ENCODE measurements at regions not wholly inside any gene's neighbourhood (a gene's known extent, or its start where the extent isn't known, plus 50 kb on each side); places are given as distances from the start of the nearest gene placed in this dataset.

DNA sequence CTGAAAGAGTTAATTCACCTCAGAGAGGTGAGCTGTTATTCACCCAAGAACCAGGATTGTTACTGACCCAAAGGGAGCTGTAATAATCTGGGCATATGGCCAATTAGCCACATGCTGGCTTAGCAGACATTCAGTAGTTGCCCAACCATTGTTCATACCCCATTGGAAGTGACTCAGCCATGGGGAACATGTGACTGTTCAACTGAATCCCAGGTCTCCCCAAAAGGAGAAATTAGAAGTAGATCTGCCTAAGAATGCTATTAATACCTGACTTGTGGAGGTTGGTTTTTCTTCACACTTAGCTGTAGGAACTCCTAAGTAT lies 272.6 kb upstream of the UBE2E3 start:
- intact Hi-C loops (cut with DNase I; ENCODE audit: low total_unique reads): no loop called here
- TF ChIP-seq CTCF (IDR thresholded peaks at IDR 0.05) (no peak), POLR2A (IDR thresholded peaks at IDR 0.05) (no peak)
- Histone ChIP-seq H3K36me3 (no peaks in the 10 kb centered on the region), H3K9me3 (no peaks in the 10 kb centered on the region), H3K4me1 (no peaks in the 10 kb centered on the region), H3K4me3 (no peak overlapping the region), H3K27me3 (no peaks in the 10 kb centered on the region), H3K27ac (no peak overlapping the region)
- DNase-seq: no peak

DNA sequence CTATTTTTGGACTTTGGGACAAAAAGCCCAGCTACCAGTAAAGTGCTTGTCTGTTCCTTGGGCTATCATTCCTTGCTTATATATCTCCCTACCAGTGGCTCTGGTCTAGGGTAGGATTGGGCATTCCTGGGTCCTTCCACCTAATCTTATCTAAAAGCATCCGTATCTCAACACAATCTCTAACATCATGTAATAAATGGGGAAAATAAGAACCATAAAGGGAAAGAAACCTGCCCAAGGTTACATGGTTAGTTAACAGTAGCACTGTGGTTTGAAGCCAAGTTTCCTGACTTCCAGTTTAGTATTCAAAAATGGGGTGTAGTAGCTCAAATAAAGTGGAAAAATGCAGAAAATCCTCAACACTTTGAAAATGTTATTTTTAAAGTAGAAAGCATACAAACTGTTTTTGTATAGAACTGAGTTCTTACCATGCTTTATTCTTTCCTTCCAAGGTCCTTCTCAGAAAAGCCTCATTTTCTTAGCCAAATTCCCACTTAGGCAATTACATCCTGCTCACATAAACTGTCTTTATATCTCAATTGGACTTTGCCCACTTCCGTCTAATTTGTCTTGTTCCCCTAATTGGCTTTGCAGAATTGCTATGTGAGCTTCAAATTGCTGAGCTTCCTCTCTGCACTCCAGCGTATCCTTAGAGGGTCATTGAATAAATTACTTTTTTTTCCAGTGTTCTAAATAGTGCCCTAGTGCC lies 273.1 kb upstream of the UBE2E3 start:
- Histone ChIP-seq H3K9me3 (no peaks in the 10 kb centered on the region), H3K4me1 (no peaks in the 10 kb centered on the region), H3K36me3 (no peaks in the 10 kb centered on the region), H3K27ac (no peak overlapping the region), H3K4me3 (no peak overlapping the region), H3K27me3 (no peaks in the 10 kb centered on the region)
- intact Hi-C loops (cut with DNase I; ENCODE audit: low total_unique reads): no loop called here
- TF ChIP-seq CTCF (IDR thresholded peaks at IDR 0.05): no peak
- DNase-seq: no peak

- no peaks in the 10 kb centered on the region for H3K4me1 ChIP-seq
- H3K4me3 ChIP-seq: no peak overlapping the region
- no peak for TF ChIP-seq CTCF (IDR thresholded peaks at IDR 0.05)
- no peak for TF ChIP-seq POLR2A (IDR thresholded peaks at IDR 0.05)
- intact Hi-C loops (cut with DNase I; ENCODE audit: low total_unique reads): no loop called here
- no peaks in the 10 kb centered on the region for H3K27me3 ChIP-seq
- no peak for DNase-seq
- no peaks in the 10 kb centered on the region for H3K9me3 ChIP-seq
- no peaks in the 10 kb centered on the region for H3K36me3 ChIP-seq
- H3K27ac ChIP-seq: no peak overlapping the region
Measured at GRCh38 chr2:180706694-180707093, 273.7 kb upstream of the UBE2E3 start.

GRCh38 chr2:180705551-180705950 lies 274.9 kb upstream of the UBE2E3 start:
- intact Hi-C loops (cut with DNase I; ENCODE audit: low total_unique reads): no loop called here
- Histone ChIP-seq H3K4me3 (no peak overlapping the region), H3K27me3 (no peaks in the 10 kb centered on the region), H3K4me1 (no peaks in the 10 kb centered on the region), H3K36me3 (no peaks in the 10 kb centered on the region), H3K9me3 (no peaks in the 10 kb centered on the region), H3K27ac (no peak overlapping the region)
- DNase-seq: no peak
- TF ChIP-seq POLR2A (IDR thresholded peaks at IDR 0.05) (no peak), CTCF (IDR thresholded peaks at IDR 0.05) (no peak)

GRCh38 chr2:180705122-180705521 lies 275.3 kb upstream of the UBE2E3 start:
- no peaks in the 10 kb centered on the region for H3K27me3 ChIP-seq
- no peak overlapping the region for H3K4me3 ChIP-seq
- intact Hi-C loops (cut with DNase I; ENCODE audit: low total_unique reads): no loop called here
- no peaks in the 10 kb centered on the region for H3K9me3 ChIP-seq
- DNase-seq: no peak
- H3K36me3 ChIP-seq: no peaks in the 10 kb centered on the region
- TF ChIP-seq CTCF (IDR thresholded peaks at IDR 0.05) (no peak), POLR2A (IDR thresholded peaks at IDR 0.05) (no peak)
- no peak overlapping the region for H3K27ac ChIP-seq
- no peaks in the 10 kb centered on the region for H3K4me1 ChIP-seq
